ENCODE measurements at regions not wholly inside any gene's neighbourhood (a gene's known extent, or its start where the extent isn't known, plus 50 kb on each side); places are given as distances from the start of the nearest gene placed in this dataset.

- TF ChIP-seq CTCF (IDR thresholded peaks at IDR 0.05): no peak
- TF ChIP-seq REST (IDR thresholded peaks at IDR 0.05): no peak
- no peak for TF ChIP-seq EP300 (IDR thresholded peaks at IDR 0.05)
- TF ChIP-seq HDAC2 (IDR thresholded peaks at IDR 0.05): no peak
- TF ChIP-seq ZFP36 (IDR thresholded peaks at IDR 0.05; ENCODE audit: borderline replicate concordance, partially characterized antibody): no peak
- no peak for TF ChIP-seq MAX (IDR thresholded peaks at IDR 0.05)
- no peak for TF ChIP-seq POLR2AphosphoS2 (conservative IDR thresholded peaks at IDR 0.05; ENCODE audit: low read length)
- no peak for TF ChIP-seq POLR2A (IDR thresholded peaks at IDR 0.05; ENCODE audit: low read length)
- TF ChIP-seq PHF8 (IDR thresholded peaks at IDR 0.05; ENCODE audit: borderline replicate concordance, low read depth): no peak
- TF ChIP-seq HMGXB4 (CRISPR knock-in tag; IDR thresholded peaks at IDR 0.05; ENCODE audit: borderline replicate concordance): no peak
- TF ChIP-seq USF2 (IDR thresholded peaks at IDR 0.05): no peak
- no peak for TF ChIP-seq GATA3 (IDR thresholded peaks at IDR 0.05; ENCODE audit: borderline replicate concordance)
- no peak for TF ChIP-seq JUN (IDR thresholded peaks at IDR 0.05)
These were observed 233.2 kb downstream of the PHLDA1 start for GRCh38 chr12:75798136-75798926.
